ENCODE measurements at regions not wholly inside any gene's neighbourhood (a gene's known extent, or its start where the extent isn't known, plus 50 kb on each side); places are given as distances from the start of the nearest gene placed in this dataset.
"Not testable (repeated sequence)": the region's sequence is repeated elsewhere in the genome, so short reads cannot be mapped to it uniquely, and the experiment has no call there.

DNA sequence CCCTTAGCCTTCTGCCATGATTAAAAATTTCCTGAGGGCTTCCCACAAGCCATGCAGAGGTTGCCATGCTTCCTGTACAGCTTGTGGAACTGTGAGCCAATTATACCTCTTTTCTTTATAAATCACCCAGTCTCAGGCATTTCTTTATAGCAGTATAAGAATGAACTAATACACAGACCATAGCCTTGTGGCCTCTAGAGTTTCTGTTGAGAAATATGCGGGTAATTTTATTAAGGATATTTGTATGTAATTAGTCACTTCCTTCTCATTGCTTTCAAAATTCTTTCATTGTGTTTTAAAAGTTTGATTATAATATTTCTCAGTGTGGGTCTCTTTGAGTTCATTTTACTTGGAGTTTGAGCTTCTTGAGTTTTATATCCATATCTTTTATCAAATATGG lies 484.9 kb downstream of the COL12A1 start:
- Histone ChIP-seq H3K27ac (no peak overlapping the region), H3K4me1 (no peaks in the 10 kb centered on the region), H3K9me3 (peaks cover 0 to 3% of the 10 kb centered on the region in 2 donors), H3K36me3 (no peaks in the 10 kb centered on the region), H3K4me3 (no peak overlapping the region), H3K27me3 (no peaks in the 10 kb centered on the region)
- DNase-seq: no peak
- intact Hi-C loops (cut with DNase I; ENCODE audit: low total_unique reads): no loop called here
- TF ChIP-seq, protein P1, sequence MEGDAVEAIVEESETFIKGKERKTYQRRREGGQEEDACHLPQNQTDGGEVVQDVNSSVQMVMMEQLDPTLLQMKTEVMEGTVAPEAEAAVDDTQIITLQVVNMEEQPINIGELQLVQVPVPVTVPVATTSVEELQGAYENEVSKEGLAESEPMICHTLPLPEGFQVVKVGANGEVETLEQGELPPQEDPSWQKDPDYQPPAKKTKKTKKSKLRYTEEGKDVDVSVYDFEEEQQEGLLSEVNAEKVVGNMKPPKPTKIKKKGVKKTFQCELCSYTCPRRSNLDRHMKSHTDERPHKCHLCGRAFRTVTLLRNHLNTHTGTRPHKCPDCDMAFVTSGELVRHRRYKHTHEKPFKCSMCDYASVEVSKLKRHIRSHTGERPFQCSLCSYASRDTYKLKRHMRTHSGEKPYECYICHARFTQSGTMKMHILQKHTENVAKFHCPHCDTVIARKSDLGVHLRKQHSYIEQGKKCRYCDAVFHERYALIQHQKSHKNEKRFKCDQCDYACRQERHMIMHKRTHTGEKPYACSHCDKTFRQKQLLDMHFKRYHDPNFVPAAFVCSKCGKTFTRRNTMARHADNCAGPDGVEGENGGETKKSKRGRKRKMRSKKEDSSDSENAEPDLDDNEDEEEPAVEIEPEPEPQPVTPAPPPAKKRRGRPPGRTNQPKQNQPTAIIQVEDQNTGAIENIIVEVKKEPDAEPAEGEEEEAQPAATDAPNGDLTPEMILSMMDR (IDR thresholded peaks at IDR 0.05): no peak
- TF ChIP-seq POLR2A (IDR thresholded peaks at IDR 0.05): no peak

- Histone ChIP-seq H3K4me1 (no peaks in the 10 kb centered on the region), H3K27ac (no peak overlapping the region), H3K36me3 (no peaks in the 10 kb centered on the region), H3K27me3 (no peaks in the 10 kb centered on the region), H3K4me3 (no peak overlapping the region), H3K9me3 (peaks cover 0 to 3% of the 10 kb centered on the region in 2 donors)
- no peak for DNase-seq
- no peak for TF ChIP-seq POLR2A (IDR thresholded peaks at IDR 0.05)
- intact Hi-C loops (cut with DNase I; ENCODE audit: low total_unique reads): no loop called here
Measured at GRCh38 chr6:74717591-74717990, 488.3 kb downstream of the COL12A1 start.

DNA sequence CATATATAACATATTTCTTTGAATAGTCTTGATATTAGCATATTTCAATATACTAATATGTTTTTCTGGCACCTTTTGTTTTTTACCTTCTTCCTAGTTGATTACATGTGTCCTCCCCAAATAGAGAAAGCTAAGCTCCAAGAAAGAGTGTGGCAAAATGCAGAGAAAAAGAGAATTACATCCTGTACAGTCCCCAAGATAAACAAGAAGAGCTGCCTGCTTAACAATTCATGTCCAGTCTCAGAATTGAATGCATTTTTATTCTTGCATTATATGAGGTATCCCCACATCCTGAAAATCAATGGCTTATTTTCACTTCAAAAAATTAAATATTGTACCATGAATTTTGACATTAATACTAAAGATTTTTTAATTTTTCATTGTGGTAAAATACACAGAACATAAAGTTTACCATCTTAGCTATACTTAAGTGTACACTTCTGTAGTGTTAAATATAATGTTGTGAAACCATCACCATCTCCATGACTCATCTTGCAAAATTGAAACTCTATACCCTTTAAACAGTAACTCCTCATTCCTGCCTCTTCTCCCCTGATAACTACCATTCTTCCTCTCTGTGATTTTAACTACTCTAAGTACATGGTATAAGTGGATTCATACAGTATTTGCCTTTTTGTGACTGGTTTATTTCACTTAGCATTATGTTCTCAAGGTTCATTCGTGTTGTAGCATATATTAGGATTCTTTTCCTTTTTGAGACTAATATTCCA lies 490.3 kb downstream of the COL12A1 start:
- Histone ChIP-seq H3K4me1 (no peaks in the 10 kb centered on the region), H3K36me3 (no peaks in the 10 kb centered on the region), H3K4me3 (no peak overlapping the region), H3K9me3 (peaks cover 0 to 3% of the 10 kb centered on the region in 2 donors), H3K27ac (no peak overlapping the region), H3K27me3 (no peaks in the 10 kb centered on the region)
- no peak for DNase-seq
- TF ChIP-seq POLR2A (IDR thresholded peaks at IDR 0.05): no peak
- TF ChIP-seq, protein P1 (IDR thresholded peaks at IDR 0.05): no peak
- intact Hi-C loops (cut with DNase I; ENCODE audit: low total_unique reads): no loop called here

DNA sequence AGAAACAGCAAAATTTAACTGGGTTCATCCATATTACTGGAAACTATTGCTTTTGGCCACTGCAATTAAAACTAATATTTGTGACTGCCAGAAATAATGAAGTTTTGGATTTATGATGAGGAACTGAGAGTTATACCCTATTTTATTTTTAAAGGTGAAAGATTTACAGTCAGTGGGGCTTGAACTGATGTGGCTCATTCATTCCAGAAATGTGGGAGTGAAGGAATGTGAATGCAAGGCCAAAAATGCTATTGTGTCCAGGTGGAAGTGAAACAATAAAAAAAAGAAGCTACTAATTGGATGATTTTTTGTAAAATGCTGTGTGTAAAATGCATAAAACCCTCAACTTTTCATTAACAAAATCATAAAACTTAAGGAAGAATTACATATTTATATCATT lies 491.9 kb downstream of the COL12A1 start:
- no peak for DNase-seq
- Histone ChIP-seq H3K4me1 (no peaks in the 10 kb centered on the region), H3K27ac (no peak overlapping the region), H3K27me3 (no peaks in the 10 kb centered on the region), H3K9me3 (peaks cover 0 to 3% of the 10 kb centered on the region in 2 donors), H3K36me3 (no peaks in the 10 kb centered on the region), H3K4me3 (no peak overlapping the region)
- TF ChIP-seq, protein P1 (IDR thresholded peaks at IDR 0.05): no peak
- TF ChIP-seq POLR2A (IDR thresholded peaks at IDR 0.05): no peak
- intact Hi-C loops (cut with DNase I; ENCODE audit: low total_unique reads): no loop called here

DNA sequence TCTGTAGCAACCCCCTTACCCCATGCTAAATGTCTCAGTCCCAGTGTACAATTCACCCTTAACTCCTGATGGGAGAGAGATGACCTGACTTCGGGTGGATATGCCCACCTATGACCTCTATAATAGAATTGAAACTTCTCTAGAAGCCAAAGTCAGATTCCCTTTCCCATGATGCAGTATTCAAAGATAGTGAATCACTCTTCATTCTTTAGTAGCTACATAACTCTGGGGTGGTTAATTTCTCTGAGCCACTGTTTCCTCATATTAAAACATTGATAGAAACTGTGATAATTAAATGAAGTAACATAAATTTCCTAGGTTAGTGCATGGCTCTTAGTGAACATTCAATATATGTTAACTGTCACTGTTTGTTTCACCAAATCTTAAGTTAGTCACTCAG lies 500.4 kb downstream of the COL12A1 start:
- Histone ChIP-seq H3K27ac (no peak overlapping the region), H3K27me3 (no peaks in the 10 kb centered on the region), H3K9me3 (no peaks in the 10 kb centered on the region), H3K4me3 (no peak overlapping the region), H3K4me1 (no peaks in the 10 kb centered on the region), H3K36me3 (no peaks in the 10 kb centered on the region)
- intact Hi-C loops (cut with DNase I; ENCODE audit: low total_unique reads): no loop called here
- TF ChIP-seq, protein P1 (IDR thresholded peaks at IDR 0.05): no peak
- no peak for TF ChIP-seq POLR2A (IDR thresholded peaks at IDR 0.05)
- DNase-seq: no peak

- H3K27ac ChIP-seq; H3K27me3 ChIP-seq; H3K4me3 ChIP-seq; intact Hi-C loops (cut with DNase I; ENCODE audit: low total_unique reads); H3K9me3 ChIP-seq; DNase-seq; H3K4me1 ChIP-seq; H3K36me3 ChIP-seq: not testable (repeated sequence)
Measured at GRCh38 chr6:74704540-74704939, 501.3 kb downstream of the COL12A1 start.

All from uterus (tissue), 3 donors.